Activated T-cell treated with anti-CD3 and anti-CD28 coated beads, Interleukin-2, amount 50 U/mL, for 24 hours (primary cell): ENCODE measurements at regions not wholly inside any gene's neighbourhood (a gene's known extent, or its start where the extent isn't known, plus 50 kb on each side); places are given as distances from the start of the nearest gene placed in this dataset.

ENCODE experiments used
- DNase-seq: peaks from one replicate; pipeline ENCODE4 v3.0.0-alpha.2; 2020
- H3K27ac Mint-ChIP-seq: 2 replicates; pipeline ENCODE4 v1.8.0; 2020; ENCODE audit warnings: mild to moderate bottlenecking, mixed read lengths
- H3K27me3 Mint-ChIP-seq: 2 replicates; pipeline ENCODE4 v1.8.0; 2020; ENCODE audit warnings: mixed read lengths
- H3K36me3 Mint-ChIP-seq: 2 replicates; pipeline ENCODE4 v1.8.0; 2020; ENCODE audit warnings: low read depth, mixed read lengths
- H3K4me1 Mint-ChIP-seq: 2 replicates; pipeline ENCODE4 v1.8.0; 2020; ENCODE audit warnings: low read depth, mixed read lengths
- H3K4me3 Mint-ChIP-seq: 2 replicates; pipeline ENCODE4 v1.8.0; 2020; ENCODE audit warnings: mild to moderate bottlenecking, moderate library complexity, mixed read lengths
- H3K9me3 Mint-ChIP-seq: 2 replicates; pipeline ENCODE4 v1.8.0; 2020; ENCODE audit warnings: mixed read lengths

DNA sequence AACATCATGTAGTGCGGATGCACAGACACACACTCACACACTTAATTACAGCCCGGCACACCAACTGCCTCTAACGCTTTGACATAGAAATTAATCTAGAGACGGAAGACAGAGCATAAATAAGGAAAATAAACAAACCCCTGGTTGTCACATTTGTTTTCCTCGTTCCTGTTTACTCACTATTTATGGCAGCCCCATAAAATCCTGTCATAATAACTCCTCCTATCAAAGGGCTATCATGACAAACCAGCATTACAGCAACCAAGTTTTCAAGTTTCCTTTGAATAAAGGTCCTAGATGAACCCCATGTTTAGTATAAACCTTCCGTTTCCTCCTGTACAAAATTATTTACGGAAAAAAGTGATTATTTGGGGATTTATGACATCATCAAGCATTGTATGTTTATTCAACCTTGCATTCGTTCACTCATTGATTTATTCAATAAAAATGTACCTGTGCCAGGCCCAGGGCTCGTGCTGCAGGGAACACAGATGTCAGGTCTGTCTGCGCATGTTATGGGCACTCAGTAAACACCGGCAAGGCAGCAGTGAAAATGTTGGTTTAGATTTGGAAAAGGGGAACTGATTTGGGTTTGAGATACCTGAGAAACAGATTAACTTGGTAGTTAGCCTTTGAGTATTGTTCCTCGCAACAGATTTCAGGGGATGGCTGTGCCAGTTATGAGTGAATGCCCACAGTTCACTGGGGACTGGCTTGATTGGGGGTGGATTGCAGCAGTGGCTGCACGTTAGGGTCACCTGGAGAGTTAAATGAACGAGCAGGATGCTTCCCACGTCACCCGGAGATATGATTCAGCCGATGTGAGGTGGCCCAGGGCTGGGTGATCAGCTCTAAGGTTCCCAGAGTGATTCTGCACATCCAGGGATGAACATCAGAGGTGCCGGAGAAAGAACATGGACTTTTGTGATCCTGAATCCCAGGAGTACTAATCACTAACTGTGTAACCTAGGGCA is 295.3 kb upstream of the FOXQ1 start:
- peaks cover 24% of the 10 kb centered on the region for H3K27me3 Mint-ChIP-seq
- H3K27ac Mint-ChIP-seq: no peak overlapping the region
- no peaks in the 10 kb centered on the region for H3K36me3 Mint-ChIP-seq
- H3K4me1 Mint-ChIP-seq: no peaks in the 10 kb centered on the region
- H3K4me3 Mint-ChIP-seq: no peak overlapping the region
- DNase-seq: no peak
- H3K9me3 Mint-ChIP-seq: peaks cover under 1% of the 10 kb centered on the region

DNA sequence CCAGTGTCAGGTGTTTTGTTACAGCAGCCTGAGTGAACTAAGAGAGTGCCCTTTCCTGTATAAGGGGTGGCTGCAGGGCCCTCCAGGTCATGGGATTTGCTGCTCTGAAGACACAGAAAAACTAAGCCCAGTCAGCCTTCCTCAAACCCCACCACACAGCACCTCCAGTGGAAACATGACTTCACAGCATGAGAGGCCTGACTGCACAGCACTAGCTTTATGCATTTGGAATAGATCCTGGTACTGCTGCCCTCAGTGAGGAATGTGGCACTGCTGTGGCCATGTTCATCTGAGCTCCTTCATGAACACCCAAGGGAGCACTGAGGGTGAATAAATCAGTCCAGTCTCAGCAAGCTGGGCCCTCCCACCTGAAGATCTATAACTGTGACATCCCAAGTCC is 296.1 kb upstream of the FOXQ1 start:
- Mint-ChIP-seq H3K9me3 (no peaks in the 10 kb centered on the region), H3K27ac (no peak overlapping the region), H3K4me1 (no peaks in the 10 kb centered on the region), H3K4me3 (no peak overlapping the region), H3K27me3 (peaks cover 24% of the 10 kb centered on the region), H3K36me3 (no peaks in the 10 kb centered on the region)
- DNase-seq: no peak

DNA sequence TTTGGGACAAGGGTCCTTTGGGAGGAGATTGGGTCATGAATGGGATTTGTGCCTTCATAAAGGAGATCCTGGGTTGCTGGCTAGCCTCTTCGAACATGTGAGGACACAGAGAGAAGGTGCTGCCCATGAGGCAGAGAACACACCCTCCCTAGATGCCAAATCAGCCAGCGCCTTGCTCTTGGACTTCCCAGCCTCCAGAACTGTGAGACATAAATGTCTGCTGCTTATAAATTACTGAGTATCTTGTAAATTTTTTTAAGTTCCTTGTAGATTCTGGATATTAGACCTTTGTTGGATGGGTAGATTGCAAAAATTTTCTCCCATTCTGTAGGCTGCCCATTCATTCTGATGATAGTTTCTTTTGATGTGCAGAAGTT is 297.5 kb upstream of the FOXQ1 start:
- H3K27me3 Mint-ChIP-seq: peaks cover 28% of the 10 kb centered on the region
- no peak for DNase-seq
- no peak overlapping the region for H3K27ac Mint-ChIP-seq
- H3K9me3 Mint-ChIP-seq: no peaks in the 10 kb centered on the region
- no peaks in the 10 kb centered on the region for H3K36me3 Mint-ChIP-seq
- no peak overlapping the region for H3K4me3 Mint-ChIP-seq
- no peaks in the 10 kb centered on the region for H3K4me1 Mint-ChIP-seq

DNA sequence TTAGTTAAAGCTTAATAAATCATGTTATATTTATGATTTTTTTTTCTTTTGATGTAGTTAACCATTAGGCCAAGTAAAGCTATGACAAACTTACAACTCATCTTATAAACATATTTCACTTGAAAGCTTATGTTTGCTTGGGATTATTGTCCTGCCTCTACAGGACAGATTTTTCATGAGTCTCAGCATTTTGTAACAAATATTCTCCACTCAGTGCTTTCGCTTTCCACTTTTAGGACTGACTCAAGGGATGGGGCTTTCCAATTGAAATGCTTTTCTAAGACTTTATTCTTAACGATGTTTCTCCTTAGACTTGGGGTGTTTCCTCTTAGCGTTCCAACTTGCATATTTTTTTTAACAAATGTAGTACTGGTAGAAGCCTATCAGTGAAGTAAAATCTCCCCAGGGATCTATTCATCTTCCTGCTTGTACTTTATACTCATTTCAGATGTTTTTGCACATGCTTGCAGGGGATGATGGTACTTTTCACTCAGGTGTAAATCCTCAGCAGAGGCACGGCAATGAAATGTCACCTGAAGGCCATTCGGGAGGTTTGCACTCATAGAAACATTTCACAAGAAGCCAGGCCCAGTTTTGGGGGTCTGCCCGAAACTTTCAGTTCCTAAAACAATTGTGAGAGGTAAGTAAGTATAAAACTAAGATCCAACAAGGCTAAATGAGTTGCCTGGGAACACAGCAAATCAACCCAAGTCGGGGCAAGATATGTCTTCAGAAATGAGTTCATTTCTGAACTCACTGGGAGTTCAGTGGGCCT is 298.1 kb upstream of the FOXQ1 start:
- H3K4me3 Mint-ChIP-seq: no peak overlapping the region
- DNase-seq: no peak
- H3K4me1 Mint-ChIP-seq: no peaks in the 10 kb centered on the region
- no peaks in the 10 kb centered on the region for H3K36me3 Mint-ChIP-seq
- no peaks in the 10 kb centered on the region for H3K9me3 Mint-ChIP-seq
- peaks cover 31% of the 10 kb centered on the region for H3K27me3 Mint-ChIP-seq
- H3K27ac Mint-ChIP-seq: no peak overlapping the region

DNA sequence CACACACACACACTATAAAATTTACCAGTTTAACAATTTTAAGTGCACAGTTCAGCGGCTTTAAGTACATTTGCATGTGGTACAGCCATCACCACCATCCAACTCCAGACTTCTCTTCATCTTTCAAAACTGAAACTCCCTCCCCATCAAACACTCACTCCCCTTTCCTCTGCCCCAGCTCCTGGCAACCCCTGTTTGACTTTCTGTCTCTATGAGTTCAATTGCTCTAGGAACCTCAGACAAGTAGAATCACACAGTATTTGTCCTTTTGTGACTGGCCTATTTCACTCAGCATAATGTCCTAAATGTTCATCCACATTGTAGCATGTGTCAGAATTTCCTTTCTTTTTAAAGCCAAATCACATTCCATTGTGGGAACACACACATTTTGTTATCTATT is 302.8 kb upstream of the FOXQ1 start:
- H3K4me3 Mint-ChIP-seq: no peak overlapping the region
- no peaks in the 10 kb centered on the region for H3K9me3 Mint-ChIP-seq
- no peak overlapping the region for H3K27ac Mint-ChIP-seq
- H3K27me3 Mint-ChIP-seq: peaks cover 34% of the 10 kb centered on the region
- DNase-seq: no peak
- H3K4me1 Mint-ChIP-seq: no peaks in the 10 kb centered on the region
- no peaks in the 10 kb centered on the region for H3K36me3 Mint-ChIP-seq

DNA sequence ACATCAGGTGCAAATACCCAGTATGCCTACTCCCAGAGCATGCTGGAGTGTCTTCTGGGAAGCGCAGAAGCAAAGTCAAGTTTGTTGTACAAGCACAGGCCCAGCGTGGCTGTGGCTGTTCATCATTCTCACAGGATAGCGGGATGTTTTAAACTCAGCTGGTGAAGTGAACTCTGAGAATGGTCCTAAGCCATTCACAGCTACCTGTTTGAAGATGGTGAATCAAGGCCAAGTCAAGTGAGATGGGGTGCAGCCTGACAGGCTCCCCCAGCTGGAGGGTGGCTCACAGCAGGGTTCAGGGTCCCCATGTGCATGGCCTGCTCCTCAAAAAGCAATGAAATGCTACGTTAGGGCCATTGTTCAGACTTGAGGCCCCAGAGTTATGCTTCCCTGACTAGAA is 304.7 kb upstream of the FOXQ1 start:
- H3K36me3 Mint-ChIP-seq: no peaks in the 10 kb centered on the region
- no peaks in the 10 kb centered on the region for H3K9me3 Mint-ChIP-seq
- no peaks in the 10 kb centered on the region for H3K4me1 Mint-ChIP-seq

DNA sequence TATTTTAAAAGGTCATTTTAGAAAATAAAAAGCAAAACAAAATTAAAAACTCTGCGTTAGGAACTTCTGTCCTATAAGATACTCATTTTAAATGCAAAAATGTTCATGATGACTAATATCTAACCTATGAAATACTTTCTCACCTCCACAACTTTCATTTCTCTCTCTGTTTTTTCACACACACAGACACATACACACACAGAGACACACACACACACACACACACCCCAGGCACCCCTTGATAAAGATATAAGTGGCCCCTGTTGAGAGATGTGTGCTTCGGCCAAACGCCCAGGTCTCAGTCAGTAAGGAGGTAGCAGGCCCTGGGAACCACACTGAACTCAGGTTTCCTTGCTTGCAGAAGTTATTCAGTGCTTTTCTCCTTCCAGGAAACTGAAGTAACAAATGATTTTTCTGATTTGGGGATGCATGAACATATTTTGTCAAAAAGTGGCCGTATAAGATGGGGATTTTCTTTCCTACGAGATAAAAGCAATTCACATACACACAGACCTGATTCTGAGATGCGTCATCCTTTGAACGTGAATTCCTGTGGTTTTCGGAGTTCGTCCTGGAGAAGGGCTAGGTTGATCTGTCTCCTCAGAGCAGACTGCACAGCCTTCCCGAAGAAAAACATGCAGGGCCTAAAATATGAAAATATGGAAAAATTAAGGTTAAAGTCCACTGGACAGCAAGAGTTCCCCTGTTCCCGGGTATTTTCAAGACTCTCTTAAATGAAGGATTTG is 306.8 kb upstream of the FOXQ1 start:
- no peak overlapping the region for H3K4me3 Mint-ChIP-seq
- DNase-seq: no peak
- no peaks in the 10 kb centered on the region for H3K4me1 Mint-ChIP-seq

More for the DNA sequence above, 304.7 kb upstream of the FOXQ1 start:
- H3K4me3 Mint-ChIP-seq: no peak overlapping the region
- DNase-seq: no peak
- no peak overlapping the region for H3K27ac Mint-ChIP-seq
- peaks cover 25% of the 10 kb centered on the region for H3K27me3 Mint-ChIP-seq

DNA sequence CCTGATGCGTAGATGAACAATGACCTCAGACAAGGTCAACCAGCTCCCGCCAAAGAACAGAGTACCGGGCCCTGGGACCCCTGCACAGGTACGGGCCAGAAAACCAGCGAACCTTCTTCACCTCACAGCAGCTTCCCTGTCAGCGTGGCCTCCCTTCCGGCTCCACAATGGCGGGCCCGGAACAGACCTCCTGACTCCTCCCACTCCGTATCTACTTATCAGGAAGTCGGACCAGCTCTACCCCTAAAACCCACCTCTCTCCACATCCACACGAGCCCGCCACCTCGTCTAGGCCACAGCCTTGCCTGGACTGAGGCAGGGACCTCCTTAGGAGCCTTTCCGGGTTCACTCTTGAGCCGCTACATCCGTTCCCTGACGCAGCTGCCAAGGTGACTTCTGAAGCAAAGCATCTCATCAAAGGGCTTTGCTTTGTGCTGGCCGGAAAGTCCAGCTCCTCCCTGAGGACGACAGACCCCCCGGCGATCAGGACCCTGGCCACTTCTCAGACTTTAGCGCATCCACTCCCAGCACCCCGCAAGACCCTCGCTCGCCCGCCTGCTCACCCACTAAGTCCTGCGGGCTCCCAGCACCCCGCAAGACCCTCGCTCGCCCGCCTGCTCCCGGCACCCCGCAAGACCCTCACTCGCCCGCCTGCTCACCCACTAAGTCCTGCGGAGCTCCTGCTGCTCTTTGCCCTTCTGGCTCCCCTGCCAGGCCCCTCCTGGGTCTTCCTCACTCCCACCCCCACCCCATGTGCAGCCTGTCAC is 308.3 kb upstream of the FOXQ1 start:
- no peak for DNase-seq
- Mint-ChIP-seq H3K9me3 (no peaks in the 10 kb centered on the region), H3K4me1 (no peaks in the 10 kb centered on the region), H3K27ac (no peak overlapping the region), H3K4me3 (no peak overlapping the region), H3K36me3 (no peaks in the 10 kb centered on the region), H3K27me3 (peaks cover 14% of the 10 kb centered on the region)

More for the DNA sequence above, 306.8 kb upstream of the FOXQ1 start:
- Mint-ChIP-seq H3K36me3 (no peaks in the 10 kb centered on the region), H3K27ac (no peak overlapping the region), H3K9me3 (no peaks in the 10 kb centered on the region), H3K27me3 (peaks cover 23% of the 10 kb centered on the region)

DNA sequence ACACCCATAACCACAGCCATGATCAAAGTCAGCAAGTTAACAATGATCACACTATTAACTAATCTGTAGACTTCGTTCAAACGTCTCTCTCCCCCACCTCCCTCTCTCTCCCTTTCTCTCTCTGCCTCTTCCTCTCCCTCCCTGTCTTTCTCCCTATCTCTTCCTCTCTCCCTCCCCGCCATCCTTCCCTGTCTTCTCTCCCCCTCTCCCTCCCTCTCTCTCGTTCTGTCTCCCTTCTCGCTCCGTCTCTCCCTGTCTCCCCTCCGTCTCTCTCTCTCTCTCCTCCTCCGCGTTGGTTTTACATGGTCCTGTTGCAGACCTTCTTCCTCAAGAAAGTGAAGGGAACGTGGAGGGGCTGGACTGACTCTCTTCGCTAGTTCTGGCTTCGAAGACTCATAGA is 308.9 kb upstream of the FOXQ1 start:
- DNase-seq: no peak
- no peak overlapping the region for H3K4me3 Mint-ChIP-seq
- no peaks in the 10 kb centered on the region for H3K9me3 Mint-ChIP-seq
- no peak overlapping the region for H3K27ac Mint-ChIP-seq
- H3K27me3 Mint-ChIP-seq: peaks cover 15% of the 10 kb centered on the region
- H3K4me1 Mint-ChIP-seq: no peaks in the 10 kb centered on the region
- no peaks in the 10 kb centered on the region for H3K36me3 Mint-ChIP-seq

DNA sequence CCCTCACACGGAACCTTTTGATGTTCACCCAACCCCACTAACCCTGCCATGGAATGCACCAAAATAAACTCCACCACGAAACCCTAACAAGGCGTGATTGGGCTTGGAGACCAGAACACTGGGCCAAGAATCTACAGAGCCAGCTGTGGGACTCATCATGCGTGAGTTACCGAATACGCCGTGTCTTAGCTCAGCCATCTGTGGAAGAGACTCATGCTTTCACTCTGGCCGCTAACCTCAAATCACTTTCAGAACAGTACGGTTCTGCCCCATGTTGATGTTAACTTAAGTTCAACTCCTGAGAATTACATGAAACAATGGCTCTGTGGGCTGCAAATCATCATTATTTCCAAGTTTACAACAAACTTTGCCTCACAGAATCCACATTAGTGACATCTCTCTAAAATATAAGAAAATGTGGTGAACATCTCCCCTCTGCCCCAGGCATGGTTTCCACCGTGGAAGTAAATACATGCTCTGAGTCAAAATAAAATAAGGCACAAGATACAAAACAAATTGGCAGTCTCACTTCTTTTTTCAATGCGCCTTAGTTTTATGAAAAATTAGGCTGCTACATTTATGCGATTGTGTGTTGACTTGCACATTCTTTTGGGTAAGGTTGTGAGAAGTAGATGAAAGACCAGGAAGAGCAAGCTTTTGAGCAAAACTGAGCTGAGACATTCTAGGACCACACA is 308.9 kb upstream of the EXOC2 start:
- Mint-ChIP-seq H3K27me3 (peaks cover 22% of the 10 kb centered on the region), H3K4me1 (no peaks in the 10 kb centered on the region), H3K27ac (no peak overlapping the region)

DNA sequence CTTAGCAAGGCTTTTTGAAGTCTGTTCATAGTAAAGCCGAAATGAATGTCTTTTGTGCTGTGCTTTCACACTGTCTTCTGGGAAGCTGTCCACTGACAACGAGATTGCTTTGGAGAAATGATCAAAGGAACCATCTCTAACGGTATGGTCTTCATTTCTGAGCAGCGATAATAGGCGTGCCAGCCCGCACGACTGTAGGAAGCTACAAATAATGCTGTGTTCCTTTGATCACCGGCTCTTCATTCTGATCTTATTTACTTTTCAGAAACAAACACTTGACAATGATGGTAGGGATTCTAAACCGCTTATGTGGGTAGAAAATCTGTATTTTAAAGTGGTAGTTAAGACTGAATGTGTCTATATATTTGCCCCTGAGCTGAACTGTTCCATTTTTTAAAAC is 306.6 kb upstream of the EXOC2 start:
- H3K27ac Mint-ChIP-seq: no peak overlapping the region
- H3K4me1 Mint-ChIP-seq: no peaks in the 10 kb centered on the region
- no peak overlapping the region for H3K4me3 Mint-ChIP-seq
- no peak for DNase-seq
- H3K27me3 Mint-ChIP-seq: peaks cover 34% of the 10 kb centered on the region
- no peaks in the 10 kb centered on the region for H3K9me3 Mint-ChIP-seq
- H3K36me3 Mint-ChIP-seq: no peaks in the 10 kb centered on the region

More for the DNA sequence above, 308.9 kb upstream of the EXOC2 start:
- DNase-seq: no peak
- Mint-ChIP-seq H3K36me3 (no peaks in the 10 kb centered on the region), H3K9me3 (no peaks in the 10 kb centered on the region), H3K4me3 (no peak overlapping the region)

DNA sequence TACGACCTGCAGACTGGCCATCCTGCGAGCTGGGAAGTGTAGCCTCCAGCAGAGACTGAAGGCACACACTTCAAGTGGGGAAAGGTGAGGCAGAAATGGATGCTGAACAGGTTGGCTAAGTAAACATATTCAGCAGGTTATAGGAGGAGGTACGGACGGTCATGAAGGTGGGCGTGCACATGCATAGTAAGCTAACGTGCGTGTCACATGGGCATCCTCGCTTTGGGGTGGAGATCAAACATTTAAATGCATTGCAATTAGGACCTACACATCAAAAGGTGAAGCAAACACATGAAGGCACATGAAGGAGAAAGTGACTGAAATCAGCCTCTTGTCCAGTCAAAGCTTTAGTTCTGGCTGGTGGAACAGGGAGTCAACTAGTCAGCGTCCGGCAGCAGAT is 305.6 kb upstream of the EXOC2 start:
- no peaks in the 10 kb centered on the region for H3K4me1 Mint-ChIP-seq
- no peaks in the 10 kb centered on the region for H3K9me3 Mint-ChIP-seq
- H3K27me3 Mint-ChIP-seq: peaks cover 35% of the 10 kb centered on the region
- H3K27ac Mint-ChIP-seq: no peak overlapping the region
- no peak for DNase-seq
- H3K4me3 Mint-ChIP-seq: no peak overlapping the region
- H3K36me3 Mint-ChIP-seq: no peaks in the 10 kb centered on the region

DNA sequence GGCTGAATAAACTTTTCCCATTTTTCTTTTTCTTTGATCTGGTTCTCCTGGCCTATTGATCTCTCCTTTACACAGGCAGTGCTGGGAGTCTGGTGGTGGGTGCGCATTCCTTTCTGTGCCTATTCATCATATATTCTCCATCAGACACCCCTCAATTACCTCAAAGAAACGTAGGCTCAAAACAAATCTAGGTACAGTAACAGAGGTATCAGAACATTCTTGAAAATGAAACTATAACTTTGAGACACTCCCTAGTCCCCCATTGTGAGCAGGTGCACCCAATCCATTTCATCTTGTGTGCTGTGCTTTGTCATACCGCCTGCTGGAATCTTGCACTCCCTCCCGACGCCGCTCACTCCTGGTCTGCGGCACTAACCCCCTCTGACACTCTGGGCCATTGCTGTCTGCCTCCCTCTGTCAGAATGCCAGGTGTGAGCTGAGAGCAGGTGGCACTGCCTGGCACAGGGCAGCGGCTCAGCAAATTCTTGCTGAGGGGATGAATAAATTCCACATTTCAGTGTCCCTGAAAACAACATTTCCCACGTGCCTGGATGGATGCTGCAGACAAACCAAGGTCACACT is 303.4 kb upstream of the EXOC2 start:
- no peak overlapping the region for H3K4me3 Mint-ChIP-seq
- H3K27me3 Mint-ChIP-seq: peaks cover 38% of the 10 kb centered on the region
- H3K9me3 Mint-ChIP-seq: no peaks in the 10 kb centered on the region
- H3K27ac Mint-ChIP-seq: no peak overlapping the region
- H3K4me1 Mint-ChIP-seq: no peaks in the 10 kb centered on the region
- no peak for DNase-seq
- no peaks in the 10 kb centered on the region for H3K36me3 Mint-ChIP-seq
